SK-N-SH (cell line): ENCODE measurements at regions not wholly inside any gene's neighbourhood (a gene's known extent, or its start where the extent isn't known, plus 50 kb on each side); places are given as distances from the start of the nearest gene placed in this dataset.

Experiments
- CTCF ChIA-PET: fragments of 300-600, 350-600 bp; formaldehyde crosslinking; extraction: SDS; loops from one replicate; lab custom pipeline; 2021; lab: Yijun Ruan, JAX
- POLR2A ChIA-PET: fragments of 350-600 bp; sonication (Branson Sonifier 250); formaldehyde crosslinking; extraction: SDS; loops from one replicate; lab custom pipeline; 2020; ENCODE audit warnings: antibody characterized with exemption, inconsistent platforms; lab: Yijun Ruan, JAX
- DNase-seq: peaks from one replicate; pipeline ENCODE4 v3.0.0; 2012
- H2AFZ ChIP-seq: fragments of 200-600 bp; sonication (generic); 2 replicates; pipeline ENCODE4 v1.8.1; 2016; ENCODE audit warnings: antibody characterized with exemption, mild to moderate bottlenecking, low read depth
- H3F3A ChIP-seq: fragments of 200-600 bp; sonication (generic); replicated peaks from 2 replicates; pipeline ENCODE3; 2016; ENCODE audit warnings: antibody characterized with exemption, mild to moderate bottlenecking; ENCODE audit not compliant: insufficient read depth
- H3K27ac ChIP-seq, 2 experiments: fragments of 200-500 bp in 1 of 2; fragments of 200-600 bp in 1 of 2; sonication (Bioruptor generic) in 1 of 2; sonication (generic), shearing (Covaris generic) in 1 of 2; 2 replicates each; pipeline versions ENCODE4 v1.5.1 to v1.6.1; 2014 to 2016; ENCODE audit warnings: low read depth in 2 of 2, inconsistent platforms in 1 of 2, low read length in 1 of 2, mild to moderate bottlenecking in 1 of 2, mixed read lengths in 1 of 2
- H3K27me3 ChIP-seq: fragments of 200-600 bp; sonication (generic), shearing (Covaris generic); 2 replicates; pipeline ENCODE4 v1.6.1; 2016; ENCODE audit warnings: mixed run types; ENCODE audit not compliant: insufficient read depth
- H3K36me3 ChIP-seq, 2 experiments: fragments of 200-500 bp in 1 of 2; fragments of 200-600 bp in 1 of 2; sonication (Bioruptor generic) in 1 of 2; sonication (generic) in 1 of 2; replicated peaks in 1 of 2; 2 replicates each; pipeline versions ENCODE3 to v1.5.1; 2014 to 2016; ENCODE audit warnings: low read length in 1 of 2, mild to moderate bottlenecking in 1 of 2; ENCODE audit not compliant: insufficient read depth in 2 of 2, control insufficient read depth in 1 of 2
- H3K4me1 ChIP-seq, 2 experiments: fragments of 200-500 bp in 1 of 2; fragments of 200-600 bp in 1 of 2; sonication (Bioruptor generic) in 1 of 2; sonication (generic), shearing (Covaris generic) in 1 of 2; 2 replicates each; pipeline versions ENCODE4 v1.5.1 to v1.6.1; 2014 to 2016; ENCODE audit warnings: low read depth in 1 of 2, low read length in 1 of 2, mixed run types in 1 of 2; ENCODE audit not compliant: insufficient read depth in 2 of 2, control insufficient read depth in 1 of 2
- H3K4me2 ChIP-seq: fragments of 200-600 bp; sonication (generic), shearing (Covaris generic); 2 replicates; pipeline ENCODE4 v1.6.1; 2017; ENCODE audit warnings: mixed run types
- H3K4me3 ChIP-seq, 2 experiments: fragments of 200-500 bp in 1 of 2; fragments of 200-600 bp in 1 of 2; sonication (Bioruptor generic) in 1 of 2; sonication (generic), shearing (Covaris generic) in 1 of 2; 2 replicates each; pipeline versions ENCODE4 v1.5.1 to v1.8.1; 2014 to 2016; ENCODE audit warnings: low read depth in 2 of 2, inconsistent platforms in 1 of 2, low read length in 1 of 2, mild to moderate bottlenecking in 1 of 2, mixed read lengths in 1 of 2, moderate library complexity in 1 of 2
- H3K79me2 ChIP-seq: fragments of 200-600 bp; sonication (generic); 2 replicates; pipeline ENCODE4 v1.8.1; 2017; ENCODE audit warnings: mild to moderate bottlenecking; ENCODE audit not compliant: insufficient read depth
- H3K9ac ChIP-seq: fragments of 200-600 bp; sonication (generic); 2 replicates; pipeline ENCODE4 v1.6.1; 2017; ENCODE audit warnings: mixed run types
- H3K9me2 ChIP-seq: fragments of 200-600 bp; sonication (generic); 2 replicates; pipeline ENCODE4 v1.6.1; 2017; ENCODE audit warnings: mixed run types
- H3K9me3 ChIP-seq: fragments of 200-600 bp; sonication (generic); 2 replicates; pipeline ENCODE4 v1.6.1; 2017; ENCODE audit warnings: mixed run types, mild to moderate bottlenecking, moderate library complexity
- H4K20me1 ChIP-seq: fragments of 200-600 bp; sonication (generic); 2 replicates; pipeline ENCODE4 v1.6.1; 2017; ENCODE audit warnings: mild to moderate bottlenecking, mixed run types; ENCODE audit not compliant: insufficient read depth
- FOSL2 ChIP-seq: IDR thresholded peaks from 2 replicates; pipeline ENCODE4 v1.4.0; 2012; ENCODE audit warnings: low read depth, mild to moderate bottlenecking, moderate library complexity, borderline replicate concordance
- FOXM1 ChIP-seq: IDR thresholded peaks from 2 replicates; pipeline ENCODE4 v1.4.0; 2012; ENCODE audit warnings: low read depth, mild to moderate bottlenecking
- GABPA ChIP-seq: IDR thresholded peaks from 2 replicates; pipeline ENCODE4 v1.4.0; 2012; ENCODE audit warnings: low read depth, mild to moderate bottlenecking
- GATA2 ChIP-seq: sonication (generic); formaldehyde crosslinking; IDR thresholded peaks from 2 replicates; pipeline ENCODE4 v1.5.0; 2020; ENCODE audit warnings: mild to moderate bottlenecking, missing genetic modification reagents
- IRF3 ChIP-seq: fragments of 150-350 bp; IDR thresholded peaks from 2 replicates; pipeline ENCODE4 v1.6.1; 2016; ENCODE audit warnings: mild to moderate bottlenecking, low read depth, low read length
- MEF2A ChIP-seq: IDR thresholded peaks from 2 replicates; pipeline ENCODE4 v1.4.0; 2012; ENCODE audit warnings: low read depth, borderline replicate concordance
- MXI1 ChIP-seq: IDR thresholded peaks from 2 replicates; pipeline ENCODE4 v1.6.1; 2012; ENCODE audit warnings: mild to moderate bottlenecking, low read depth, low read length, improper control_type of control experiment
- RAD21 ChIP-seq: IDR thresholded peaks from 2 replicates; pipeline ENCODE4 v1.6.1; 2012; ENCODE audit warnings: mild to moderate bottlenecking, low read length
- TEAD4 ChIP-seq: IDR thresholded peaks from 2 replicates; pipeline ENCODE4 v1.4.0; 2012; ENCODE audit warnings: mild to moderate bottlenecking, borderline replicate concordance; ENCODE audit not compliant: insufficient read depth
- USF1 ChIP-seq: IDR thresholded peaks from 2 replicates; pipeline ENCODE4 v1.4.0; 2012; ENCODE audit warnings: low read depth, borderline replicate concordance
- YY1 ChIP-seq: IDR thresholded peaks from 2 replicates; pipeline ENCODE4 v1.4.0; 2012; ENCODE audit warnings: low read depth, mild to moderate bottlenecking
- ZBTB33 ChIP-seq: IDR thresholded peaks from 2 replicates; pipeline ENCODE4 v1.4.0; 2012; ENCODE audit warnings: low read depth, borderline replicate concordance
- WGBS: methylation state at CpG from one replicate; pipeline ENCODE4 v1.1.6; 2017; ENCODE audit warnings: low lambda C conversion rate; 5-methylcytosine and 5-hydroxymethylcytosine counted together

- H3K9me2 ChIP-seq: no peaks in the 10 kb centered on the region
- H3K27me3 ChIP-seq: no peaks in the 10 kb centered on the region; the same call in 1 of the 2 replicates
- H3F3A ChIP-seq: no peaks in the 10 kb centered on the region
- 75% methylated on average over 7 of the region's 7 CpGs for WGBS
- no peaks in the 10 kb centered on the region for H3K79me2 ChIP-seq
- H3K4me1 ChIP-seq: peaks cover 5 to 16% of the 10 kb centered on the region in 2 experiments; a peak in 3 of 4 replicates
- TF ChIP-seq ZBTB33 (no peak), RAD21 (no peak), YY1 (no peak), USF1 (no peak), IRF3 (no peak), GABPA (no peak), GATA2 (CRISPR knock-in tag) (no peak), FOXM1 (no peak), MXI1 (no peak), MEF2A (no peak), FOSL2 (no peak), TEAD4 (no peak)
- ChIA-PET POLR2A (interaction anchor here (1.1 kb wide), 1 partner anchor 8 kb away, joined by 3 read pairs; no protein-coding TSS in a partner anchor), CTCF (interaction anchor here (1.3 to 1.7 kb wide), 2 partner anchors 8 to 10 kb away, joined by 7 to 8 read pairs; no protein-coding TSS in a partner anchor)
- no peak overlapping the region for H2AFZ ChIP-seq
- H3K9ac ChIP-seq: no peak overlapping the region
- no peak for DNase-seq
- H4K20me1 ChIP-seq: no peaks in the 10 kb centered on the region
- no peak overlapping the region for H3K4me2 ChIP-seq
- H3K9me3 ChIP-seq: no peaks in the 10 kb centered on the region
- H3K36me3 ChIP-seq: no peaks in the 10 kb centered on the region
- no peak overlapping the region for H3K4me3 ChIP-seq
- H3K27ac ChIP-seq: no peak overlapping the region
Measured at GRCh38 chr17:77807746-77808441, 150.6 kb upstream of the TNRC6C start.
